NCI-H187 treated with DMSO at 0.1 percent for 48 hours (cell line): ENCODE measurements at regions not wholly inside any gene's neighbourhood (a gene's known extent, or its start where the extent isn't known, plus 50 kb on each side); places are given as distances from the start of the nearest gene placed in this dataset.
"Not testable (repeated sequence)": the region's sequence is repeated elsewhere in the genome, so short reads cannot be mapped to it uniquely, and the experiment has no call there.

Experiments used
- DNase-seq: peaks from one replicate; lab custom pipeline; 2025; lab: John Stamatoyannopoulos, UW

DNA sequence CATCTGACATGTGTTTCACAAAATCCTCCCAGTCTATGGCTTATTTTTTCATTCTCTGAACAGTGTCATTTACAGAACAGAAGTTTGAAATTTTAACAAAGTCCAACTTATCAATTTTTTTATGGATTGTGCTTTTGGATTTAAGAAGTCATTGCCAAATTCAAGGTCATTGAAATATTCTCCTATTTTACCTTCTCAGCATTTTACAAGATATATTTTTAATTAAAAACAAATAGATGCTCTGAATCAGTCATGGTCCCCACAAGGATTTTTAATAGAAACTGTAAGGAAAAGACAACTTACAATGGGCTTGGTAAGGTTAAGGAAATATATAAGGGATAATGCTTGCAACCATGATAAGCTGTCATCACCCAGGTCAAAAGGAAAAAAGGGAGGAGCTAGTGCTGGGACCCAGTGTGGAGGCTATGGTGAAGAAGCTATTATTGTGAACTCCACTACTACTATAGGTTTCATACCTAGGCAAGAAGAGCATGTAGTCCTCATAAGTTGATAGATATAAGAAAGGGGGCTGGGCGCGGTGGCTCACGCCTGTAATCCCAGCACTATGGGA lies 144.5 kb upstream of the KCNJ15 start:
- no peak for DNase-seq

DNA sequence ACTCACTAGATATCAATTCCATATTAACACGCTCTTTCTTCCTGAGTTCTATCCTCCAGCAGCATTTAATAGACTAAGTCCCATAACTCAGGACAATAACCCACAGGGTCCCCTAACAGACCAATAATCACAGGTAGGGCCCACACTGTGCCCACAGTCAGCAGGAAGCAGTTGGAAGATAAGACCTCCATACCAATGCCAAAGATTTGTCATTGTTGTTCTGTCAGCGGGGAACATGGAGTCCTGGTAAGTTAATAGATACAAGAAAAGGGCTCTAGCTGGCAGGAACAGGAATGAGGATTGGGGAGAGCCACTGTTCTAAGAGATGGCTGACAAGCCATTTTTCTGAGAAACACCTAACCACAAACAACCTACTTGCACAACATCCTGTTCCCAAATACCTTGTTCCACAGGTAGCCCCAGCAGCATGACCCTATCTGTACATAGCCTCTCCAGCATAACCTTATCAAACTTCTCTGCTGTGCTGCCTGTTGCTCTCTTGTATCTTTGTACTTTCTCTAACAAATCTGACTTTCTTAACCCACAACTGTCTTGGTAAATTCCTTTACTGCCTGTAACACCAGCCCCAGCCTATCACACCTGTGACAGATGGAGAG lies 142.0 kb upstream of the KCNJ15 start:
- DNase-seq, result no peak

DNA sequence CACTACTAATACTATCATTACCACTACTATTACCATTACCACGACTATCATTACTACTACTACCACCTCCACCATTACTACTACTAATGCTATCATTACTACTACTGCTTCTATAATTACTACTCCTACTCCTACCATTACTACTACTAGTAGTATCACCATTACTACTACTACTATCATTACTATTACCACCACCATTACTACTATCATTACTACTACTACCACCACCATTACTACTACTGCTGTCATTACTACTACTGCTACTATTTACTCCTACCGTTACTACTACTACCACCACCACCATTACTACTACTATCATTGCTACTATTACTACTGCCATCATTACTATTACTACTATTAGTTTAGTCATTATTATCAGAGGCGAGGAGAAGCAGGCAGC lies 140.9 kb upstream of the KCNJ15 start:
- DNase-seq, result no peak

DNA sequence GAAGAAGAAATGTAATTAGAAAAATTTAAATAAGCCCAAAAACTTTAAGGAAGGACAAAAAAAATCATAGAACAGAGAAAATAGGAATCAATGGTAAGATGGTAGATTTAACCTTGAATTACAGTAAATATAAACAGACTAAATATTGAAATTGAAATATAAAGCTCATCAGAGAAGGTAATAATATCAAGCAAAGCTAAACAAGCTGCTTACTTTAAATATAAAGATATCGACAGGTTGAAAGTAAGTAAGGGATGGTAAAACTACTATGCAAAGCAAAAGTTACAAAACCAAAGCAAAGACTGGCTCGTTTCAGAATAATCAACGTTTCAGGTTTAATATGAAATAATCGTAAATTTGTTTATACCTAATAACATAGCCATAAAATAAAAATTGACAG lies 137.0 kb upstream of the KCNJ15 start:
- no peak for DNase-seq

DNA sequence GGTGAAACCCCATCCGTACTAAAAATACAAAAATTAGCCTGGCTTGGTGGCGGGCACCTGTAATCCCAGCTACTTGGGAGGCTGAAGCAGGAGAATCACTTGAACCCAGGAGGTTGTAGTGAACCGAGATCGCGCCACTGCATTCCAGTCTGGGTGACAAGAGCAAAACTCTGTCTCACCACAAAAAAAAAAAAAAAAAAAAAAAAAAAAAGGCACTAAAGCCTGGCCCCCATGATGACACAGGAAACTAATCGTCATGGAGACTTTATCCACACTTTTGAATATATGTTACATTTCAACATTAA lies 136.2 kb upstream of the KCNJ15 start:
- not testable (repeated sequence) for DNase-seq

DNA sequence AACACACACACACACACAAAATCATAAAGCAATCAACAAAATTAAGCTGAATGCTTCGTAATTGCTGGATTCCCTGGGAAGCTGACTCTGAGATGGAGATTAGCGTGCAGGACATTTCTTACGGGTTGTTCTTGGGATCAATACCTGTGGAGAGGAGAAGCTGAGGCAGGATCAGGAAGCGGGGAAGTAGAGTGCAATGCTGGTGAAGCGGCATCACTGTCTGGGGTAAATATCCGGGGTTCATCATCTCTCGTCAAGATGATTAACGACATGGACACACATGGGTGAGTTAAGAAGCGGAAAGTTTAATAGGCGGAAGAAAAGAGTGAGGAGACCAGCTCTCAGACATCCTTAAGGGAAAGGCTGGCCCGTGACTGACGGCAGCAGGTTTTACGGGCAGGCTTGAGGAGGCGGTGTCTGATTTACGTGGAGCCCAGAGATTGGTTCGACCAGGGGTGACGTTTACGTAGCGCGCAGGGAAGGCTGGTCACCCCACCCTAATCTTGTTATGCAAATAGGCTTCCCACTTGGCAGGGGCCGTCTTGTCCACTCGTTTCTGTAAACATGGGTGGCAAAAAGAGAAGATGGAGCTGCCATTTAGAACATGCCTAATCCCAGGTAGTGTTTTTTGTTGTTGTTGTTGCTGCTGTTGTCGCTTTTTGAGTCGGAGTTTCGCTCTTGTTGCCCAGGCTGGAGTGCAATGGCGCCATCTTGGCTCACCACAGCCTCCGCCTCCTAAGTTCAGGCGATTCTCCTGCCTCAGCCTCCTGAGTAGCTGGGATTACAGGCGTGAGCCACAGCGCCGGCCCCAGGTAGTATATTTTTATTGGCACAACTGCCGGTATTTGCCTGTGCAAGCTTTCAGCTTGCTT lies 135.6 kb upstream of the KCNJ15 start:
- no peak for DNase-seq

DNA sequence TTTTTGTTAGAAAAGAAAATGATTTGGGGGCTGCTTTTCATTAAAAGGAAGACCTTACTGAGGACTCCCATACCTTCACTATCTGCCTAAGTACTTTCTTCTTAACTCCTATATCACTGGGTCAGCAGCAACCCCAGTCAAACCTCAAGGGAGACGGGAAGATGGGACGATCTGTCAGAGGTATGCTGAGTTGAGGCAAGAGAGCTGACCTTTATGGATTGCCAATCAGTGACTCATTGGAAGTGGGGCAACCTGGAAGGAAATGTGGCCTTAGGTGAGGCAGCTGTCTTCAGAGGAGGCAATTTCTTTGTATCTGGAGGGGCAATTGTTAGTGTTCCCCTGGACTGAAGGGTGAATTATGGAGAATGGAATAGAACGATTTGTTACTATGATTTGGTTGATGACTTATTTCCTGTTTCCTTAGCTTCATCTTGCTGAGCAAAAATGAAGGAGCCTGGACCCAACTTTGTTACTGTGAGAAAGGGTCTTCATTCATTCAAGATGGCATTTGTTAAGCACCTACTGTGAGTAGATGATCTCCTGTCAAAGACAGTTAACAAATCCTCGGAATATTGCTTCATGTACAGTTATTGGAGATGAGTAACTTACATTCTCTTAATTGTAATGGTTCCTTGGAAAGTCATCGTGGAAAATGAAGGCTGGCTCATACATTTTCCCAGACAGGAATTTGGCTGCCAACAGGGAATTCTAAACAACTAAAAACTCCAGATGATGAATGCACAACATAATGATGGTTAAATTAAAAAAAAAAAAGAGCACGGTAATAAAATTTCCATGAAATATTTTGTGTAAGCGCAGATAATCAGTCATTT lies 134.7 kb upstream of the KCNJ15 start:
- DNase-seq, result no peak

DNA sequence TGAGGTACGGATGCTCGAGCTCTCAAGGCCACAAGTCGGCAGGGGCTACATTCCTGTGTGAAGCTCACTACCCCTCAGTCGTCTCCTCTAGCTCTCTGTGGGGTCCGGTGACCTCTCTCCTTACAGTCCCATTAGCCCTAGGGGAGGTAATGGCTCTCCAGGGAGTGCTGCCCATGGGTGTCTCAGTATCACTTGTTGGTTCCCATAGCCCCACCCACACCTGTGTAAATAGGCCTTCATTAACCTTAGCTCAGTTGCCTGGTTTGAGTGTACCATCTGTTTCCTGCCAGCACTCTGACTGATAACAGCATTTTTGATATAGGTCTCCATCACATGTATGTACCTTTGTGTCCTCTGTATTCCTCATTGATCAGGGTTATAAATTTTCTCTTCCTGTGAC lies 133.2 kb upstream of the KCNJ15 start:
- no peak for DNase-seq

DNA sequence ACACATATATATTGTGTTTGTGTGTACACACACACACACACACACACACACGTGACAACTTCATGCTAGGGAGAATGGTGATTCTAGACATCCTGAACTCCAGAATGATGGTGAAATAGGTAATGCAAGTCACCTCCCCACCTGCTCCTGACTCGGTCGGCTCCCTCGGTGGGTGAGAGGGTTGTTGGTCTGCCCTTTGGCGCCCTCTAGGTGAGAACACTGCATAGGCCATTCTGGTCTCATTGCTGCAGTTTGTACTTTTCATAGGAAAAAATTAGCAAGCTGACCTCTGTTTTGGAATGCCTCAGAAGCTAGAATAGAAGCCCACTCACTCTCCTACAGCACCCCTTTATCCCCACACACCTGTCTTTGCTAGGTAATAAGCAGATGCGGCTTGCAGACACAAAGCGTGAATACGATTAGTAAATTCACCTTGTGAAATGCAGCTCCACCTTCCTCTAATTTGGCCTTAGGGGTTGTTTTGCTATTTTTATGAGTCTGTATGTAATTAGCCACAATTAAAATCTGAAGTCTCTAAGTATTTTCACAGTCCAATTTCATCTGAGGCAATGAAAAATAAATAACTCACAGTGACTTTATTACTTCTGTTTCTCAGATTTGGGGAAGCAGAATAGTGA lies 130.0 kb upstream of the KCNJ15 start:
- no peak for DNase-seq

DNA sequence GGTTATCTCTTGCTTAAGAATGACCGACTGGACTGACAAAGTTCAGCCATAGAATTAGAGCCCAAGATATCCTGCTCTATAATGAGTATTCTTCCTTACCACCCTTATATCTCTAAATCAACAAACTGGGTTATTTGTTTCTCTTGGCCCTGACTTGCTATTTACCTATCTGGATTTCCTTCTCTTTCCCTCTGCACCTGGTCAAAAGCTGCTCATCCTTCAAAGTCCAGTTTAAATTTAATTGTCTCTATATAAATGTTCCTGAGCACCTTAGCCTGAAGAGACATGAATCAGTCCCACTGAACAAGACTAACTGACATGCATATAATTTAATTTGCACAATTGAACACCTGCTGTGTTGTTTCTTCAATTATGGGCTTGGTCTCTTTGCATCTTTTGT lies 127.1 kb upstream of the KCNJ15 start:
- no peak for DNase-seq

DNA sequence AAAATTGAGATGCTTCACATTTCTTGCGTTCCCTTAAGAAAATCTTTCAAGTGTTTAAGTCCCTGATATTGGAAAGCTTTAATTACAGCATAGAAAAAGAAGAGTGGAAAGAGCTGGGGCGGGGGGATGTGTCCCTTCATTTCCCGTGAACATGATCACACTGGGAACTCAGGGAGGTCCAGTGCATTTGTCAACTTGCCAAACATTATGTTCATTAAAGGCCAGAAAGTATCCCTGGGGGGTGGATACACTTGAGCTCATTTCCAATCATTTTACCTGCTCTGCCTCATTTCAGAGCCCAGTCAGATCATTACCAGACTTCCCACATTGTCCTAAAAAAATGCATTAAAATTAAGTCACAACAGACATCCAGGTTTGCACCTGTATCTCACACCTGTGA lies 123.6 kb upstream of the KCNJ15 start:
- DNase-seq, result no peak

DNA sequence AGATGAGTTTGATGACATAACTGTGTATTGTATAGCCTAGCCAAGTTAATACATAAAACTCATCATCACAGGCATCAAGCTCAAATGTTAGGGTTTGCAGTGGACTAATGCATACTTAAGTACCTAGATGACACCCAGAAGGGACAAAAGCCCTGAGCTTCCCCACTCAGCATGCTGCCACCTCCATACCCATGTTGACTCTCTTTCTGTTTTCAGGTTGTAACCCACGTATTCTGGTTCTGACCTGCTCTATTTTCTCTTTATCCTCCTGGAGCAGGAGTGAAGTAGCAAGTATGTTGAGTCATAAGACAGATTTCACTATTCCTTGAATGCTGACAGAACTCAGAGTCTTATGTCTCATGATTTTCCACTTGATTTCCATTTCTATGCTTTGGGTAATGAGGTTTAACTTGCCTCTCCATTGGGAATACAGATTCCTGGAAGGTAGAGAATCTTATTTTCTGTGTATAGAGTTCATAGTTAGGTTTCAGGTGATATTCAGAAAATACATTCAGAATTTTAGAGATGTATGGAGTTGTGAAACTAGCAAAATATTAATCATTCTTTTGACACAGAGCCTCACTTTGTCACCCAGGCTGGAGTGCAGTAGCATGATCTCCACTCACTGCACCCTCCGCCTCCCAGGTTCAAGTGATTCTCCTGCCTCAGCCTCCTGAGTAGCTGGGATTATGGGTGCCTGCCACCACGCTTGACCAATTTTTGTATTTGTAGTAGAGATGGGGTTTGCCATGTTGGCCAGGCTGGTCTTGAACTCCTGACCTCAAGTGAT lies 122.5 kb upstream of the KCNJ15 start:
- no peak for DNase-seq

DNA sequence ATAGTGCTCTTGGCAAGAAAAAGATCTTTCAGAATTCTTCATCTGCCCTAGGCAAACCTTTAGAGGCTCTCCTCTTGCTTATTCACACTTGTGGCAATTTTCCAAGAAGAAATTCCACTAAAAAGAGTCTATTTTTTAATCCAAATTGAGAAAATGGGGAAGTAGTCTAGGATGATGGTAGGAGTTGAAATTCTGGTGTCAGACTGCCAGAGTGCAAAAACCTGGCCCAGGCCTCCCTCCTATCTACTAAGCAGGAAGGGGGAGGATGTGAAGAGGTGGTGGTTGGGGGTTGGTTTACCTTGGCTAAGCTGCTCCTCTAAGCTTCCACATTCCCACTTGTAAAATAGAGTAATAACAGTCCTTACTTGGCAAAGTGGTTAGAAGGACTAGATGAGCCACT lies 120.6 kb upstream of the KCNJ15 start:
- no peak for DNase-seq

DNA sequence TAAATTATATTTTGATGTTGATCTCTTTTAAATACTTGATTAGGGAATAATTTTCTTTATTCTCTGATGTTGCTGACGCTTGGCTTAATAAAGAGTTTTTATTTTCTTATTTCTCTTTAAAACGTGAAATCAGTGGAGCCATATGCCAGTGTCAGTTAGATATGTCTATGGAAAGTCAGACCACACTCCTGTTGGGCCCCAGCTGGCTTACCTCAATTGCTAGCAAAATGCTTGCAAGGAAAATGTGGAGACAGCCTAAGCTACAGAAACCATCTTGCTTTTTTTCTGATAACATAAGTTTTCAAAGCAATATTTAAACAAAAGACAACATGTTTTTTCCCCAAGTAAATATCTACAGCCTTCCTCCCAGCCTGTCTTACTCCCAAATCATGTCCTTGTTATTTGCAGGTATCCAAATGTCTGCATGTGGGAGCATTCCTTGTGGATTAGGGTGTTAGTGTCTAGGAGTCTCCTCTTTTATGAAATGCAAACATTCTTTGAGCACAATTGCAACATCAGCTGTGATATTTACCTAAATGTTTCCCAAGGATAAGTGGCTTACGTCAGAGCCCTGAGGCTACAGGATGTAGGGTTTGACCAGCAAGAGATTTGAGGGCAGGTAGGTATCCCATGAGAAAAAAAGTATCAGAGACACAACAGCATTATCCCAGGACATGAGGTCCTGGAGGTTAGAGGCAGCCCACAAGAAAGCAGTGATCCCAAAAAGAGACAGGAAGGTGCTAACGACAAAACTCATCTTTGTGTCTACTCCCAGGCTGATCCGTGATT lies 117.2 kb upstream of the KCNJ15 start:
- no peak for DNase-seq

DNA sequence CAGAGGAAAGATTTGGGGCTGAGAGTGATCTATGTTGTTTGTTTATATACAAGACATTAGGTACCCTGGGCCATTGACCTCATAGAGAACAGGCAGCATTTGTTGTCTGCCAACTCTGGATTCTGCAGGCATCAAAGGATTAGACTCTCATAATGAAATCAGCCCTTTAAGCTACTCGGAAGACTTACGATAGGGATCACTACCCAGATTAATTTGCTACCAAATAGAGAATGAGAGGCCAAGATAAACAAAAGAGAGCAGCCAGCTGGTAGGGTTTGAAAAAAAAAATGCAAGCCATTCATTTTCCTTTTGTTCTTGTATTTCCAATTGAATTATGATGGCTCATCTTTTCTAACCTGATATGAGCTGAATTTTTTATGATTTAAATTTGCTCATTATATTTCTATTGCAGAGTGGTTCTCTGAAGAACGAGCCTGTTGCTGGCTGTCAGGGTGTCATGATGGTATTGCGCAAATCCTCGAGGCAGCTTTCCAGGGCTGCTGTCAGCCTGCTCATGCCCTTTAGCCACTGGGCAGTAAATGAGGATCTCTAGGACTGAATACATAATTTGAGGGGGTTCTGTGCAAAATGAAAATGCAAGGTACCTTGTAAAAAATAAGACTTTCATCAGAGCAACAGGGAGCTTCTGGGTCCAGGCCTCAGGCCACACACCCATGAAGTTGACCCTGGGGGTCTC lies 116.4 kb upstream of the KCNJ15 start:
- DNase-seq, result no peak

DNA sequence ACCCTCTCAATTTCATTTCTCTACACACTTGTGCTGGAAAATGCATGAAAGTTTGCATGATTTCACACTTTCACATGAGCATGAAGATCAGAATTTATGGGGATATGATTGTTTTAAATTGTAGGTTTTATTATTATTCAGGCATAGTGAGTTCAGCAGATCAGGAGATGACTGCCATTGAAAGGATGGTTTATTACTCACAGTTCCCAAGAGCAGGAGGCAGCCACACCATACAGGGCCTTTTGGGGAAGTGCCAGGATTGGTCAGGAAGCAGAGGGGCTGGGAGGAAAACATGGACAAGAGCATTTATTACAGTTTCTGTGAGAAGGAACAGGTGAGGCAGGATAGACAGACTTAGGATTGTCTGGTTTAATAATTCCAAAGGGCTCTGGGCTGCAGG lies 114.6 kb upstream of the KCNJ15 start:
- no peak for DNase-seq

DNA sequence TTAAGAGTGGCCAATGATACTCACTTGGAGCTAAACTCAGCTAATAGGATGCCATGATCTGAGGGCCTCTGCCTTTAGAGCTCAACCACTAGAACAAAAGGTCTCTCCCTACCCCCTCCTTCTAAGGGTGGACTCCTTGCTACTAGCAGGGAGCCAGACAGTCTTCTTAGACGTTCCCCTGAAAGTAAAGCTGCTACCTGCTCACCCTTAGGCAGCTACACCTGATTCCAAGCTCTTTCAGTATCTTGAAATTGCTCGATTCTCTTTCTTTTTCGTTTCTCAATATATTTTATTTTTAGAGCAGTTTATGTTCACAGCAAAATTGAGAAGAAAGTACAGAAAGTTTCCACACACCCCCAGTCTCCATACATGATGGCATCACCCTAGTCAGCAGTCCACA lies 112.6 kb upstream of the KCNJ15 start:
- DNase-seq, result no peak

DNA sequence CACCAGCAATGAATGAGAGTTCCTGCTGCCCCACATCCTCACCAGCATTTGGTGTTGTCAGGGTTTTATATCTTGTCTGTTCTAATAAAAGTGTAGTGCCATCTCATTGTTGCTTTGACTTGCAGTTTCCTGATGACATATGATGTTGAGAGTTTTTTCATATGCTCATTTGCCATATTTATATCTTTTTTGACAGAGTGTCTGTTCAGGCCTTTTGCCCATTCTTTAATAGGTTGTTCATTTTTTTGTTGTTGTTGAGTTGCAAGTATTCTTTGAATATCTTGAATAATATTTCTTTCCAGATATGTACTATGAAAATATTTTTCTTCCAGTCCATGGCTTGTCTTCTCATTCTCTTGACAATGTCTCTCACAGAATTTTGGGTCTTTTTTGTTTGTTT lies 111.7 kb upstream of the KCNJ15 start:
- DNase-seq, result no peak

DNA sequence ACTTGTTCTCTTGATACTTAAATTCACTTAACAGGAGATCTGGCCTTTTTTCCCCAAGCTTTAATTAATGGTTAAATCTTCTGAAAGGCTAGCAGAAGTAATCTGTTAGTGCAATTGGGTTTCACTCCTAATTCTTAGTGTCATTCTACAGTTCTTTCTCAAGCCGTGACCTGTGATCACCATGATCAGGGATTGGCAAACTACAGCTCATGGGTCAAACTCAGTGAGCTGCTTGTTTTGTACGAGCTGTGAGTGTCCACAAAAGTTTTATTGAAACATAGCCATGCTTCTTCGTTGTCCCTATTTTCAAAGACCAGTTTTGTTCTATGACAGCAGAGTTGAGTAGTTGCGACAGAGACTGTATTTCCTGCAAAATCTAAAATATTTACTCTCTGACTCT lies 109.4 kb upstream of the KCNJ15 start:
- DNase-seq, result no peak

DNA sequence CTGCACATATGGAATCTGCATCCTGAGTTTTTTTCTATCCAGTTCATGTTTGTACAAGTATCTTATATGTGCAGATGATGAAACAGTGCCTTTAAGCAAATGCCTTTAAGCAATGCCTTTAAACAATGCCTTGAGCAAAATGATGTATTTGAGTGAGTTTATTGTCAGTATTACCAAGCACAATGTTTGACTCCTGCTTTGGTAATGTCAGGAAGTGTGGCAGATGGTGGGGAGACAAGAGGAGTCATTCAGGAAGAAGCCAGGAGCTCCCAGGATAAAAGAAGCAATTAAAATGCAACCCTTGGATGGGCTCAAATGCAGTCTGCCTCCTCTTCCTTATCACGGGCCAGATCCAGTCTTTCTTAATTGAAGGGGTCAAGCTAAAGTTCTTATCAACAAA lies 108.7 kb upstream of the KCNJ15 start:
- DNase-seq, result no peak
